HEK293T (cell line): ENCODE measurements at regions not wholly inside any gene's neighbourhood (a gene's known extent, or its start where the extent isn't known, plus 50 kb on each side); places are given as distances from the start of the nearest gene placed in this dataset.

Experiments
- FOXK2 ChIP-seq: fragments of 450-650 bp; IDR thresholded peaks from 2 replicates; pipeline ENCODE4 v1.6.1; 2016; ENCODE audit warnings: mild to moderate bottlenecking
- NFRKB ChIP-seq: fragments of 450-650 bp; IDR thresholded peaks from 2 replicates; pipeline ENCODE4 v1.6.1; 2016; ENCODE audit warnings: mild to moderate bottlenecking, moderate library complexity
- SP1 ChIP-seq: fragments of 450-650 bp; IDR thresholded peaks from 2 replicates; pipeline ENCODE4 v1.6.1; 2017
- ZNF384 ChIP-seq: fragments of 450-650 bp; IDR thresholded peaks from 2 replicates; pipeline ENCODE4 v1.6.1; 2016

DNA sequence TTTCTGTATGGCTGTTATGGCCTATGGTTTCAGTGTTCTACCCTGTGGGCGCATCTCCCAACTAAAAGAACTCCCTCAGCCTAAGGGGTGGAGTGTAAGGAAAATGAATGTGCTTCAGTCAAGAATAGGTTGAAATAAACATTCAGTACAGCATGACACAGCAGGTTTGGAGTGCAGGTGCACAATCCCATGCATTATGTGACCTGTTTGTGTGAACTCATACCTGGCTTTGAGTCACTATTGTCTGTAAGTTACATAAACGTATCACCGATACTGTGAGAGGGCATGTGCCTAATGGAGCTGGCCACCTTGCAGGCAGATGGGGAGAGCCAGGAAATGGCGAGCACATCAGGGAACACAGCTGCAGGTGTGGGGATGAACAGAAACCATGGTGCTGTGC, 216.0 kb downstream of the DSEL start:
- TF ChIP-seq FOXK2, result no peak
- no peak for TF ChIP-seq SP1
- TF ChIP-seq ZNF384, result no peak
- TF ChIP-seq NFRKB, result no peak
